ENCODE measurements at regions not wholly inside any gene's neighbourhood (a gene's known extent, or its start where the extent isn't known, plus 50 kb on each side); places are given as distances from the start of the nearest gene placed in this dataset.
"Not testable (repeated sequence)": the region's sequence is repeated elsewhere in the genome, so short reads cannot be mapped to it uniquely, and the experiment has no call there.

- intact Hi-C loops (cut with DNase I) = no loop called here
- DNase-seq (ENCODE audit: missing footprints) (no peak), ATAC-seq (no peak)
Observed at GRCh38 chr2:138243372-138243771, 258.2 kb upstream of the SPOPL start.

DNA sequence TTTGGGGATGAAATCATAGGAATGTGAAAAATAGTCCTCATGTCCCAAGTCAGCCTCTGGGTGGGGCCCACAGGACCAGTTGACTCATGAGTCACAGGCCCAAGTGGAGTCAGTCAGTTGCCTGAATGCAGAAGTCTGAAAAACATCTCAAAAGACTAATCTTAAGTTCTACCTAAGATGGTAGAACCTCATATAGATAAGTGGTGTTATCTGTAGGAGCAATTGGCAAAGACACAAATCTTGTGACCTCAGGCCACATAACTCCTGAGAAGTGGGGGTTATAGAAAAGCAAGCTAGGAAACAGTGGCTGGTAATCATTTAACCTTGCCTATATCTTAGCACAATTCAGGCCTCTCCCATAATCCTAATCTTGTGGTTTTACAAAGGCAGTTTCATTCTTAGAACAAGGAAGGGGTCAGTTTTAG, 257.1 kb upstream of the SPOPL start:
- no peak for ATAC-seq
- intact Hi-C loops (cut with DNase I) = no loop called here
- no peak for DNase-seq (ENCODE audit: missing footprints)

- DNase-seq (ENCODE audit: missing footprints) (no peak), ATAC-seq (no peak)
- intact Hi-C loops (cut with DNase I) = no loop called here
Observed at GRCh38 chr2:138245310-138245709, 256.3 kb upstream of the SPOPL start.

DNA sequence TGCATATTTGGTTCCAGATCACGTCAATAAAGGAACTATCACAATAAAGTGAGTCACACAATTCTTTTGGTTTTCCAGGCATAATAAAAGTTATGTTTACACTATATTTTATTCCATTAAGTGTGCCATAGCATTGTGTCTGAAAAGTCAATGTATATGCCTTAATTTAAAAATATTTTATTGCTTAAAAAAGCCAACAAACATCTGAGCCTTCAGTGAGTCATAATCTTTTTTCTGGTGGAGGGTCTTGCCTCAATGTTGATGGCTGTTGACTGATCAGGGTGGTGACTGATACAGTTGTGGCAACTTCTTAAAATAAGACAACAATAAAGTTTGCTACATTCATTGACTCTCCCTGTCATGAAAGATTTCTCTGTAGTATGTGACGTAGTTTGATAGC, 254.3 kb upstream of the SPOPL start:
- DNase-seq (ENCODE audit: missing footprints) (no peak), ATAC-seq (no peak)
- intact Hi-C loops (cut with DNase I) = no loop called here

- ATAC-seq = no peak
- intact Hi-C loops (cut with DNase I) = no loop called here
Observed at GRCh38 chr2:138249207-138249606, 252.4 kb upstream of the SPOPL start.

DNA sequence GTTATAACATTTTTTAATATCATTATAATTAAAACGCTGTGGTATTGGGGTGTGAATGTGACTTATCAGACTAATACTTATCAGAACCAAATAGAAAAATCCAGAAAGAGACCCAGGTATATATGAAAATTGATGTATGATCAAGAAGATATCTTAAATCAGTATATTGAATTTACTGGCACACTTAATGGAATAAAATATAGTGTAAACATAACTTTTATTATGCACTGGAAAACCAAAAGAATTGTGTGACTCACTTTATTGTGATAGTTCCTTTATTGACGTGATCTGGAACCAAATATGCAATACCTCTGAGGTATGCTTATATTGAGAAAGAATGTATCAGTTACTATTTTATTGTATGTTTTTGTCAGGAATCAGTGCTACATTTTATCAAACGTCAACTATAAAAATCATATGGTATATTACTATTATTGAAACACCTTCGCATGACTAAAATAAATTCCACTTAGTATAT, 250.7 kb upstream of the SPOPL start:
- intact Hi-C loops (cut with DNase I); ATAC-seq; DNase-seq (ENCODE audit: missing footprints): not testable (repeated sequence)

More at GRCh38 chr2:138249207-138249606, 252.4 kb upstream of the SPOPL start:
- DNase-seq (ENCODE audit: missing footprints) = no peak

- ATAC-seq = no peak
- intact Hi-C loops (cut with DNase I) = no loop called here
- DNase-seq (ENCODE audit: missing footprints) = no peak
Observed at GRCh38 chr2:138252587-138252986, 249.0 kb upstream of the SPOPL start.

DNA sequence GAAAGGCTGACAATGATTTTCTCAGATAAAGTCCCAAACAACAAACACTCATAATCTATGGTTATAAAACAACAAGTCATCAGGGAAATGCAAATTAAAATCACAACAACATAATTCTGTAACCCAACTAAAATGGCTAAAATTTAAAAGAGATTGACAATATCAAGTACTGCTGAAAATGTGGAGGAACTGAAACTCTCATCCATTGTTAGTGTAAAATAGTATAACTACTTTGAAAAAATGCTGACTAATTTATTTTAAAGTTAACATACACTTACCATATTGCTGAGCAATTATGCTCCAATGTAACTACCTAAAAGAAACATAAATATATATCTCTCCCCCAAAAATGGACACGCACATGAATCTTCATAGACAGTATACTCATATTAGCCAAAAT, 245.9 kb upstream of the SPOPL start:
- DNase-seq (ENCODE audit: missing footprints) (no peak), ATAC-seq (no peak)
- intact Hi-C loops (cut with DNase I) = no loop called here

DNA sequence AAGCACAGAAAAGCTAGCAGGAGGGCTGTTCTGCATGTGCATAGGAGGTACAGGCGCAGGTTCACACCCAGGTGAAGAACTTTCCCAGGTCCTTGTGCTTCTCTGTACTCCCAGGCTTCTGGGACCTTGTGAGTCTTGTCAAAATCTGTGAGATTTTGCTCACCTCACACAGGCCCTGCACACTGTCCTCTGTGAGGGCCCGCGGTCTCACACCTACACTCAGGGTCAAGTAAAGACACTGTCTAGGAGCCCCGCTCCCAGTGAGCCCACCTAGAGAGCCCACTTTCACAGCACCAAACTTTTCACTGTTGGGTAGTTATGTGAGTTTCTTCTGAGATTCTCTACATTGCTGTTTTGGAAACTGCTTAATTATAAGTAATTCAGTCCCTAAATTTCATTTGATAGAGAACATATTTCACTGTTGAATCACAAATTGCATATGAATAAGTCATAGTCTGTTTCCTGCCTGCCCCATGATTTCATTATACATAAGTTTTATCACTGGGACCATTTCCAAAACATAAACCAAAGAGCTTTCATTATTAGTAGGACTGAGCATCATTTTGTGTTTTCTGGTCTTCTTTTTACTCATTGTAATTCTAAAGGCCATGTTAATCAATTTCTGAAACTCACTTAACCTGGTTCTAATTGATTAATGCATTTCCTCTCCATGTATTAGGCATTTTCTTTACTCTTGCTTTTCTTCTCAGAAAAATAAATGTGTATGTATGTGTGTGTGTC, 234.2 kb upstream of the SPOPL start:
- intact Hi-C loops (cut with DNase I) = no loop called here
- DNase-seq (ENCODE audit: missing footprints) = no peak
- ATAC-seq = no peak

GRCh38 chr2:138267902-138268254, 233.7 kb upstream of the SPOPL start:
- no peak for DNase-seq (ENCODE audit: missing footprints)
- intact Hi-C loops (cut with DNase I) = no loop called here
- ATAC-seq = no peak

GRCh38 chr2:138269765-138270164, 231.8 kb upstream of the SPOPL start:
- intact Hi-C loops (cut with DNase I) = no loop called here
- ATAC-seq (no peak), DNase-seq (ENCODE audit: missing footprints) (no peak)

GRCh38 chr2:138271467-138271866, 230.1 kb upstream of the SPOPL start:
- intact Hi-C loops (cut with DNase I) = no loop called here
- DNase-seq (ENCODE audit: missing footprints) = no peak
- no peak for ATAC-seq

- no peak for DNase-seq (ENCODE audit: missing footprints)
- intact Hi-C loops (cut with DNase I) = no loop called here
- no peak for ATAC-seq
Observed at GRCh38 chr2:138272524-138273195, 228.9 kb upstream of the SPOPL start.

GRCh38 chr2:138273280-138273679, 228.3 kb upstream of the SPOPL start:
- ATAC-seq; intact Hi-C loops (cut with DNase I); DNase-seq (ENCODE audit: missing footprints): not testable (repeated sequence)

GRCh38 chr2:138274421-138275291, 226.9 kb upstream of the SPOPL start:
- no peak for ATAC-seq
- no peak for DNase-seq (ENCODE audit: missing footprints)
- intact Hi-C loops (cut with DNase I) = no loop called here

DNA sequence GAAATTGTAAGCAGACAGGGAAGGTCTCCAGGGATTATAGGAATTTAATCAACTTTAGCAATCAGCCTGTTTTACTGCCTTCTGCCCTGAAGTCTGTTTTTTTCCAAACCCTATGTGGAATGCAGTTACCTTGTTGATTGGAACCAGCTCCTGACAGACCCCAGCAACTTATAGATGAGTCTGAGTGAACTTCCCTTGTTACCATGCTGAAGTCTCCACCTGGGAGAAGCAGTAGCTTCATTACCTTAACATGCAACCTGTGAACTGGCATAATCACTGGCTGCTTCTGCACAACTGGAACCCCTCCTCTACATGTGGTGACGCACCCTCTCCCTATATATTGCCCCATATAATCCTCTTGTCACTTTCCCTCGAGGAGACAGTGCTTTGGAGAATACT, 226.3 kb upstream of the SPOPL start:
- intact Hi-C loops (cut with DNase I) = no loop called here
- DNase-seq (ENCODE audit: missing footprints) (no peak), ATAC-seq (no peak)

- DNase-seq (ENCODE audit: missing footprints) (no peak), ATAC-seq (no peak)
- intact Hi-C loops (cut with DNase I) = no loop called here
Observed at GRCh38 chr2:138275881-138276280, 225.7 kb upstream of the SPOPL start.

GRCh38 chr2:138276339-138276738, 225.2 kb upstream of the SPOPL start:
- no peak for ATAC-seq
- intact Hi-C loops (cut with DNase I) = no loop called here
- DNase-seq (ENCODE audit: missing footprints) = no peak

DNA sequence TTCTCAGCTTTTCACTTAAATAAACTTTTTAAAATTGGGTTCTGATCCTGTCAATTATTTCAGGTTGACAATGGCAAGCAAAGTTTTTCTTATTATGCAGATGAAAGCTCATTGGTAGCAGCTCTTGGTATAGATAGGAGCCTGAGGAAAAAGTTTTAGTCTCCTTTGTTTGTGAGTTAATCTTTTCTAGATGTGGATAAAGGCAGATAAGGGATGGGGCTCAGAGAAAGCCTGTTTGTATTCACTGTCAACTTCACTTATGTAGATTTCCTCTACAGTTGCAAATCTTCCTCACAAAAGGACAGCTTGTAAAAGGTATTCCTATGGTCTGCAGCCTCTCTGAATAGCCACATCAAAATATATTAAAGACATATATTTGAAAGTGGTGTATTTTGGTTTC, 224.5 kb upstream of the SPOPL start:
- ATAC-seq (no peak), DNase-seq (ENCODE audit: missing footprints) (no peak)
- intact Hi-C loops (cut with DNase I) = no loop called here

- ATAC-seq = no peak
- intact Hi-C loops (cut with DNase I) = no loop called here
- no peak for DNase-seq (ENCODE audit: missing footprints)
Observed at GRCh38 chr2:138279871-138280270, 221.7 kb upstream of the SPOPL start.
